ENCODE measurements at regions not wholly inside any gene's neighbourhood (a gene's known extent, or its start where the extent isn't known, plus 50 kb on each side); places are given as distances from the start of the nearest gene placed in this dataset. TPM values are rescaled to one million over a fixed set of nuclear protein-coding genes. Genes with fewer than 3 reads are reported as not detected.

- Histone ChIP-seq H3K36me3 (ENCODE audit: control insufficient read depth in 4 of 4, insufficient read depth in 4 of 4, low read length in 4 of 4) (no peaks in the 10 kb centered on the region), H3K9ac (ENCODE audit: insufficient read depth in 1 of 2, low read length in 2 of 2) (no peak overlapping the region), H3K27me3 (ENCODE audit: control insufficient read depth in 3 of 3, insufficient read depth in 3 of 3, low read length in 2 of 3) (no peaks in the 10 kb centered on the region), H3K9me3 (ENCODE audit: control insufficient read depth in 4 of 4, insufficient read depth in 3 of 4, low read length in 3 of 4) (peaks cover 0 to 2% (median 0%) of the 10 kb centered on the region in 4 donors), H3K4me3 (no peak overlapping the region), H3K27ac (ENCODE audit: low read depth in 1 of 2, low read length in 1 of 2) (no peak overlapping the region), H3K4me1 (ENCODE audit: control insufficient read depth in 5 of 5, insufficient read depth in 5 of 5, low read length in 5 of 5) (peaks cover 0 to 7% (median 0%) of the 10 kb centered on the region in 5 donors)
- 88 to 89% methylated on average over 6 of the region's 6 CpGs for WGBS, 2 donors
- TF ChIP-seq CTCF (IDR thresholded peaks at IDR 0.05; ENCODE audit: control extremely low read depth, extremely low read depth) = no peak
- ATAC-seq (ENCODE audit: insufficient read depth, low FRiP score) (no peak), DNase-seq (no peak)
These were observed 51.9 kb upstream of the CTBP2 start for GRCh38 chr10:125212150-125212809.

Small RNA genes in the stretch of these regions (small RNA-seq; reads per million reads assigned to genes)
- not detected for gene RPS27P18 (ENCODE audit: low replicate concordance)
